ENCODE measurements at regions not wholly inside any gene's neighbourhood (a gene's known extent, or its start where the extent isn't known, plus 50 kb on each side); places are given as distances from the start of the nearest gene placed in this dataset.

DNA sequence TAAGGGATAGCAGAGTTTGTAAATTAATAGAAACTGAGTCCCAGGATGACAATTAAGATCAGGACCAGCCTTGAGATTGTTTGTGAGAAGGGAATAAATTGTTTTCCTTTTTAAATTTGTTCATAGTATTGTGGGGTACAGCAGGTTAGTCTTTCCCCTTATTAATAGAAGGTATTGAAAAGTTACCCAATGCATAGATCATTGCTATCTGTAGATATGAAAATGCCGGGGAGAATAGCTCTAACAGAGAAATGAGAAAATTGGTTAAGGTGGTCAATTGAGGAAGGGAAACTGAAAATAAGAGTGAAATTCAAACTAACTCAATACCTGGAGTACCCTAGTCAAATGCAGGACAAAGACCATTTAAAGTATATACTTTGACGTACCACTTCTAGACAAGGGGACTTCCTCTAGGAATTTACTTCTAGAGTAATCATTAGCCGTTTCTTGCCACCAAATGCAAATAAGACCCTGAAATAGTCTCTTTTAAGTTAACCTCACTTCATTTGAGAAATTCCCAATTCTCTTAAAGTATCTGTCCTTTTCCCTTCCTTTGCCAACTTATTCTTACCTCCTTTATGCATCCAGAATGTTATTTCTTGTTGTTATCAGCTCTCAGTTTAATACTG, 1224.4 kb upstream of the LRRTM1 start:
- TF ChIP-seq POLR2A (IDR thresholded peaks at IDR 0.05), result no peak
- TF ChIP-seq, protein P1, sequence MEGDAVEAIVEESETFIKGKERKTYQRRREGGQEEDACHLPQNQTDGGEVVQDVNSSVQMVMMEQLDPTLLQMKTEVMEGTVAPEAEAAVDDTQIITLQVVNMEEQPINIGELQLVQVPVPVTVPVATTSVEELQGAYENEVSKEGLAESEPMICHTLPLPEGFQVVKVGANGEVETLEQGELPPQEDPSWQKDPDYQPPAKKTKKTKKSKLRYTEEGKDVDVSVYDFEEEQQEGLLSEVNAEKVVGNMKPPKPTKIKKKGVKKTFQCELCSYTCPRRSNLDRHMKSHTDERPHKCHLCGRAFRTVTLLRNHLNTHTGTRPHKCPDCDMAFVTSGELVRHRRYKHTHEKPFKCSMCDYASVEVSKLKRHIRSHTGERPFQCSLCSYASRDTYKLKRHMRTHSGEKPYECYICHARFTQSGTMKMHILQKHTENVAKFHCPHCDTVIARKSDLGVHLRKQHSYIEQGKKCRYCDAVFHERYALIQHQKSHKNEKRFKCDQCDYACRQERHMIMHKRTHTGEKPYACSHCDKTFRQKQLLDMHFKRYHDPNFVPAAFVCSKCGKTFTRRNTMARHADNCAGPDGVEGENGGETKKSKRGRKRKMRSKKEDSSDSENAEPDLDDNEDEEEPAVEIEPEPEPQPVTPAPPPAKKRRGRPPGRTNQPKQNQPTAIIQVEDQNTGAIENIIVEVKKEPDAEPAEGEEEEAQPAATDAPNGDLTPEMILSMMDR (IDR thresholded peaks at IDR 0.05), result no peak

Measured in body of pancreas (tissue), 4 donors.